ENCODE measurements at regions not wholly inside any gene's neighbourhood (a gene's known extent, or its start where the extent isn't known, plus 50 kb on each side); places are given as distances from the start of the nearest gene placed in this dataset.

DNA sequence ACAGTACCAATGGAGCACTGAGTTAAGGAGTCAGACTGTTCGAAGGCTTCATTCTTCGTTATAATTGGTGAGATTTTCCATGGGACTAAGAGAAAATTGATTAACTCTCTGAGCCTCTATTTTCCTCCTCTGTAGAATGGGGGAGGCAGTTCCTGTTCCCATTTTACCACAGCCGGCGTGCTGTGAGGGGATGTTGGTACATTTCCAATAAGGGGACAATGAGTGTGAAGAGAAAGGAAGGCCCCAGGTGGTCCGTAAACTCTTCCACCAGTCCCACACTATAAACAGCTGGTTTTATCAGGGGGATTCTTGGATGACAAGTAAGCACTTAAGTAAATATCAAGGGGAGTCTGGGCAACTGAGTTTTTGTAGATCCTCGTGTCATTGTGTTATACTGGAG is 109.9 kb downstream of the DAD1 start:
- DNase-seq (ENCODE audit: low spot score): no peak
- in situ Hi-C loops (cut with MboI; ENCODE audit: low pct_unique_long_range_greater_than_20kb, low sequenced_read_pairs, unreplicated experiment): loop anchor here (10.0 kb wide), 1 partner anchor 86 kb away; no protein-coding TSS in a partner anchor
- no peak for TF ChIP-seq CTCF (IDR thresholded peaks at IDR 0.05; ENCODE audit: extremely low read depth, insufficient read depth, missing control alignments)

DNA sequence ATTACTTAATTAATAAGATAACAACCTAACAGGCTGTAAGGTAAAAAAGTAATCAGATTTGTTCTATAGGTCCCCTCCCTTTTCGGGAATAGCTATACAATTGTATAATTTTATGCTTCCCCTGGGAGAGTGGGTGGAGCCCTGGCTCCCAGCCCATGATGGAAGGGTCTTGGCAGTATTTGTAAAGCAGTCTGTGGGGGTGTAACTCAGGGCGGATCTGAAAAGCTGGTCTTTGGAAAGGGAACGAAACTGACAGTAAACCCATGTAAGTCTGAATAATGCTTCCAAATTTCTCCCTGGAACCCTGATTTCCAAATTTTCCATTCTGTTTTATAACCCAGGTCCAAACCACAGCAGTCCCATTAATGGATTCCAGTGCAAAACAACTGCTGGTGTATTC is 110.4 kb downstream of the DAD1 start:
- no peak for TF ChIP-seq CTCF (IDR thresholded peaks at IDR 0.05; ENCODE audit: extremely low read depth, insufficient read depth, missing control alignments)
- in situ Hi-C loops (cut with MboI; ENCODE audit: low pct_unique_long_range_greater_than_20kb, low sequenced_read_pairs, unreplicated experiment): loop anchor here (10.0 kb wide), 1 partner anchor 86 kb away; no protein-coding TSS in a partner anchor
- no peak for DNase-seq (ENCODE audit: low spot score)

- DNase-seq (ENCODE audit: low spot score): no peak
- in situ Hi-C loops (cut with MboI; ENCODE audit: low pct_unique_long_range_greater_than_20kb, low sequenced_read_pairs, unreplicated experiment): loop anchor here (10.0 kb wide), 1 partner anchor 87 kb away; no protein-coding TSS in a partner anchor
- no peak for TF ChIP-seq CTCF (IDR thresholded peaks at IDR 0.05; ENCODE audit: extremely low read depth, insufficient read depth, missing control alignments)
Observed at GRCh38 chr14:22478247-22478646, 110.8 kb downstream of the DAD1 start.

GRCh38 chr14:22477569-22478194 is 111.3 kb downstream of the DAD1 start:
- no peak for TF ChIP-seq CTCF (IDR thresholded peaks at IDR 0.05; ENCODE audit: extremely low read depth, insufficient read depth, missing control alignments)
- in situ Hi-C loops (cut with MboI; ENCODE audit: low pct_unique_long_range_greater_than_20kb, low sequenced_read_pairs, unreplicated experiment): loop anchor here (10.0 kb wide), 1 partner anchor 87 kb away; no protein-coding TSS in a partner anchor

DNA sequence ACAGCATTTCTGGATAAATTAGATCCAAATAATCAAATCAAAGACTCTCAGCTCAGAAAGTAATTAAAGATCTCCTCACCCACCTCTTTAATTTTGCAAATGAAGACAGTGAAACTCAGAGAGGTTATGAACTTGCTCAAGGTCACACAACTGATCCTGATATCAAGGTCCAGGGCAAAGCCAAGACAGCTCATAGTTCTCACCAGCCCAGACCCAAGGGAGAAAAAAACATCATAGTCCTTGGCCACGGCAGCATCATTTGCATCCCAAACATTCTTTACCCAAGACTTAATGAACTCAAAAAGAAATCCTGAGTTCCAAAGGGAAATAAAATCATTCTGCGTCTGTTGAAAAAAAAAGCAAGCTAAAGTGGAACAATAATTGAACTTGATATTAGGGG is 112.1 kb downstream of the DAD1 start:
- no peak for DNase-seq (ENCODE audit: low spot score)
- no peak for TF ChIP-seq CTCF (IDR thresholded peaks at IDR 0.05; ENCODE audit: extremely low read depth, insufficient read depth, missing control alignments)
- in situ Hi-C loops (cut with MboI; ENCODE audit: low pct_unique_long_range_greater_than_20kb, low sequenced_read_pairs, unreplicated experiment): loop anchor here (10.0 kb wide), 1 partner anchor 88 kb away; no protein-coding TSS in a partner anchor

More at GRCh38 chr14:22477569-22478194, 111.3 kb downstream of the DAD1 start:
- DNase-seq (ENCODE audit: low spot score): no peak

DNA sequence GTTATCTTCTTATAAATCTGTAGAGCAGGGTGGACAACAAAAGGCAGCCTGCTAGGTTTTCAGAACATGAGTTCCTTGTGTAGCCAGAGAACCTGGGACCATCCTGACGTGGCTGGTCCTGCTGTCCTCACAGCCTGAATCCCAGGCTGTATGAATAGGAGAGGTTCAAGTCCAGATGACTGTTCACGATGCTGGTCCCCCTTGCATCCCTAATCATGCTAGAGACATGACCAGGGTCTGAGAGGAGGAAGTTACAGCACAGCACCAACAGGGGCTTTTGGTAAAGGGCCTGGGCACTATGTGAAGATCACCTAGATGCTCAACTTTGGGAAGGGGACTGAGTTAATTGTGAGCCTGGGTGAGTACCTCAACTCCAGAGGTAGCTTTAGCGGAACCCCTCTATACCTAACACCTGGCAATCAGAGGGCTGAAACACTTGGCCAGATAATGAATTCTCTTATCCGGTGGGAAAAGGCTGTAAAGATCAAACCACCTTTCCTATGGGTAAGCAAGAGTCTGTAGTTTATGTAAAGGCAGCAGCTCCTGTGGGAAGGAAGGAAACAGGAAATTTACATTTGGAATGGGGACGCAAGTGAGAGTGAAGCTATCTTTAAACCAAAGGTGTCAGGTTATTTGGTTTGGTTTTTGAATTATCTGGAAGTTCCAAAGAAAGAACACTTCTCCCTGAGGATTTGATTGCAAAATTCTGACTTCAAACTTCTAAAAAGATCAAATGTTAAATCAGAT is 112.8 kb downstream of the DAD1 start:
- in situ Hi-C loops (cut with MboI; ENCODE audit: low pct_unique_long_range_greater_than_20kb, low sequenced_read_pairs, unreplicated experiment): loop anchor here (10.0 kb wide), 1 partner anchor 89 kb away; no protein-coding TSS in a partner anchor
- TF ChIP-seq CTCF (IDR thresholded peaks at IDR 0.05; ENCODE audit: extremely low read depth, insufficient read depth, missing control alignments): no peak
- no peak for DNase-seq (ENCODE audit: low spot score)

All from GM13977 (cell line).